ENCODE measurements at regions not wholly inside any gene's neighbourhood (a gene's known extent, or its start where the extent isn't known, plus 50 kb on each side); places are given as distances from the start of the nearest gene placed in this dataset.

DNA sequence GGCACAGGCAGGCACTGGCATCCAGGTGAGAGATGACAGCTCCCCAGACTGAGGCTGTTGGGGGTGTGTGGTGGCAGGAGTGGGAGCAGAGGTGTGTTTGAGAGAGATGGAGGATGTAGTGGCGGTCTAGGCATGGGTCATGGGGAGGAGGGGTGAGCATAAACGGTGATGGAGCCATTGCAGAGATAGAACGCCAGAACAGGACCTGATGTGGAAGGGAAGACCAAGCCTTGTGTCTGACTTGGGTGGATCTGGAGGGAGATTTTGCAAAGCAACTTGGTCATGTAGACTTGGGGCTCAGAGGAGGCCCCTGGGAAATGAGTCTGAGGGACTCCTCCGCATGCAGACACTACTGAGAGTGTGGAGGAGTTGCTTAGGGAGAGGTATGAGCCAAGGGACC, 50.0 kb upstream of the CLDN5 start:
- no peak for DNase-seq (ENCODE audit: low read depth in 2 of 2)

DNA sequence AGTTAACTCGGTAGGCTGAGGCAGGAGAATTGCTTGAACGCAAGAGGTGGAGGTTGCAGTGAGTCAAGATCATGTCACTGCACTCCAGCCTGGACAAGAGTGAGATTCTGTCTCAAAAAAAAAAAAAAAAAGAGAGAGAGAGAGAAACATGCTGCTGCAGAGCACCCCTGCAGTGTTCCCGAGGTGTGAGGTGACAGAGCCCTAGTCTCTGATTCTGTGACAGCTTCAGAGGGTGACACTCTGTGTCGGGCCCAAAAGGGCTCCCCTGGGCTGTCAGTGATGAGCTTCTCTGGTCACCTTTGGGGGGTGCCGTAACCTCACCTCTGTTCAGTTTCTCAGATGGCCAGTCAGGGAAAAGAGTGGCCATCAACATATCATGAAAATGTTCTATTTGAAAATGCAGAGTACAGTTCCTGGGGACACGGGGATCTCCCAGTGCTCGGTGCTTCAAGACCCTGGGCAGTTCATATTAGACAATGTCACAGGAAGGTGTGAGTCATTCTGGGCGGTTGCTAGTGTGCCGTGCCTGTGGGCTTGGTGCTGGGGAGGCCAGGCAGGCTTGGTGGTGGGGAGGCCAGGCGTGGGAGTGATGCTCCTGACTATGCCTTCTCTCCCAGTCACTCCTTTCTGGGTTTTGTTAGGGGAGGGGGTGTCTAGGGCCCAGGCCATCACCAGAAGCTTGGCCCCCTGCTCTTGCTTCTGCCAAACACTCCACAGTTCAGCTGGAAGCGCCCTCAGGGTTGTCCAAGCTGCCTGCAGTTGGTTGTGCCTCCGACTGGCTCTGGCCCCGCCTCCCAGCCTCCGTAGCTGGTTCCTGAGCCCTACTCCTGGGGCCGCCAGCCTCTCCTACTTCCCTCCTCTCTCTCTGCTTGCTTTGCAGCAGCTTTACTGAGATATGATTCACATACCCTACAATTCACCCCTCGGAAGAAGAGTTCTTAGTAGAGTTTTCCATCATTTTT, 52.5 kb upstream of the CLDN5 start:
- DNase-seq (ENCODE audit: low read depth in 2 of 2): peak; percentile 36 to 55

DNA sequence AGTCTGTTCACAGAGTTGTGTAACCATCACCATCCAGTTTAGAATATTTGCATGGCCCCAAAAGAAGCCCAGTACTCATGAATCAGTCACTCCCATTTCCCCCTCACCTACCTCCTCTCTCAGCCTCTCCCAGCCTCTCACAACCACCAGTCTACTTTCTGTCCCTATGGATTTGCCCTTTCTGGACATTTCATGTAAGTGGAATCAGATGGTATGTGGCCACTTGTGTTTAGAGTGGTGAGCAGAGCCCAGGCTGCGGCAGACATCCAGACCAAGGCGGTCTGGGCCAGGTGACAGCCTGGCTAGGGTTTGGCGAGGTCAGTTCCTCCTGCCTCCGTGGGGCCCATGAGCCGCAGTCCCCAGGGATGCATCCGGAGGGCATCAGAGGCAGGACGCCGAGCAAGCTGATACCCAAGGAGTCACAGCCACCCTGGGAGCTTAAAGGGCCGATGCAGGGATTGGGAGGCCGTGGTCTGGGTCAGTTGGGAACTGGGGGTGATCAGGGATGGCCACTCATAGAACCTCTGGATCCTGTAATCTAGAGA, 53.3 kb upstream of the CLDN5 start:
- no peak for DNase-seq (ENCODE audit: low read depth in 2 of 2)

DNA sequence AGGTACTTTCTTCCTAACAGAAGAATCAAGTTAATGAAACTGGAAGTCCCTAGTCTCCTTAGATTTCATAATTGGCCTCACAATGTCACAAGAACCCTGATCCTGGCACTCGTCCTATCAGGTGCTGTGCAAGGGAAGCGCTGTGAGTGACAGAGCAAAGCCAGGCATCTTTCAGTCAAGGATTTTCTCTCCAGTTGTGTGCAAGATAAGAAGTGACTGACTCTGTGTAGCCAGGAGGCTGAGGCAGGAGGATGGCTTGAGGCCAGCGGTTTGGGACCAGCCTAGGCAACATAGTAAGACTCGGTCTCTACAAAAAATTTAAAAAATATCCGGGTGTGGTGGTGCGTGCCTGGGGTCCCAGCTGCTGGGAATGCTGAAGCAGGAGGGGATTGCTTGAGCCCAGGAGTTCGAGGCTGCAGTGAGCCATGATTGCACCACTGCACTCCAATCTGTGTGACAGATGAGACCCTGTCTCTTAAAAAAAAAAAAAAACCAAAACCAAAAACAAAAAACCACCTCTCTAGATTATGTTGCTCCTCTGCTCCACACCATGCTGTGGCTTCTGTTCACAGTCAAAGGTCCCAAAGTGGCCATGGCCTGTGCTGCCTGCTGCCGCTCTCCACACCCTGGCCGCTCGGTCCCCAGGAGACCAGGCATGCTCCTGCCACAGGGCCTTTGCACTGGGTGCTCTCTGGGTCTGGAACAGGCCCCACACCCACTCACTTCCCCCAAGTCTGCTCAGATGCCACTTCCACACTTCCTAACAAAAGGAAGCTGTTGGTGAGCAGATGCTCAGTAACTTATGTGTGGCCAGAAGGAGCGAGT, 54.2 kb upstream of the CLDN5 start:
- no peak for DNase-seq (ENCODE audit: low read depth in 2 of 2)

DNA sequence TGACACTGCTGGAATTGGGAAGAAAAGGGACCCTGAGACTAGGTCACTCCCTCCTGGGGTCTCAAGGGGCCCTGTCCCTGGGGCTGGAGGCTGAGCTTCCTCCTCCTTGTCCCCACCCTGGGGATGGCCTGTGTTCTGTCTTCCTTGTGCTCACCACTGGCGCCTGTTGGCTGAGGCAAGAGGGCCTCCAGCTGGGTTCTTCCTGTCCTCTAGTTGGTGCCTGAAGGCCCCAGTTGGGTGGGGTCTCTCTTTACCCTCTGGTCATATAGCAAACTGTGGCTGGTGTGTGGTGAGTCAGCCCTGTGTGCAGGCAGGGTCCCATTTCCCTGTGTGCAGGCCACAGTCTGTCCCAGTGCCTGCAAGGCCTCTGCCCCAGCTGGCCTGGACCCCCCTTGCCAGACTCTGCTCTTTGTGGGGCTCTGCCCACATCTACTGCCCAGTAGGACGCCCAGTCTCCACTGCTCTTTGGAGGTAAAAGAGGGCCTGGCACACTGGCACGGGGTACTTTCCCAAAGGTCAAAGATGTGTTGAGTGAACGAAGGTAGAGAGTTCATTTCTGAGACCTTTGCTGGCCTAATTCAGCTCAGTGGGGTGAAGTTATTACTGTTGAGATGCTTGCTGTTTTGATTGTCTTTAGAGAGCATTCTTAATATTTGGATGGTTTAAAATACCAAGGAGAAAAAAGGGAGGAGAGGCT, 55.1 kb upstream of the CLDN5 start:
- DNase-seq (ENCODE audit: low read depth in 2 of 2): no peak

DNA sequence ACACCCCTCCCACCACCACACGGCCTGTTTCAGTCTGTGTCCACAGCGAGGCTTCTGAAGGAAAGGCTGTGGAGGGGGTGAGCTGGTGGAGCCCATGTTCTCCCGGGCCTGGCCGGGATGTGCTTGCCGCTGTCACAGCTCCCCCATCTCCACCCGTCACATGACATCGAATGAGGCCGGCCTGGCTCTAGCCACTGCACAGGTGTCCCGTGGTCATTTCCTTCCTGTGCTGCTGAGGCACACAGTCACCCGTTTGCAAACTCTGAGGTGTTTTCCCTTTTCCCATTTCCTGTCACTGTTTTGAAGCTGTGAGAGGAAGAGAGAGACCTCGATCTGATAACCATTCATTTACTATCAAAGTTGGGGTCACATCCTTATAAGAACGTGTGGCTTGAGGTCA, 55.7 kb upstream of the CLDN5 start:
- DNase-seq (ENCODE audit: low read depth in 2 of 2): no peak

DNA sequence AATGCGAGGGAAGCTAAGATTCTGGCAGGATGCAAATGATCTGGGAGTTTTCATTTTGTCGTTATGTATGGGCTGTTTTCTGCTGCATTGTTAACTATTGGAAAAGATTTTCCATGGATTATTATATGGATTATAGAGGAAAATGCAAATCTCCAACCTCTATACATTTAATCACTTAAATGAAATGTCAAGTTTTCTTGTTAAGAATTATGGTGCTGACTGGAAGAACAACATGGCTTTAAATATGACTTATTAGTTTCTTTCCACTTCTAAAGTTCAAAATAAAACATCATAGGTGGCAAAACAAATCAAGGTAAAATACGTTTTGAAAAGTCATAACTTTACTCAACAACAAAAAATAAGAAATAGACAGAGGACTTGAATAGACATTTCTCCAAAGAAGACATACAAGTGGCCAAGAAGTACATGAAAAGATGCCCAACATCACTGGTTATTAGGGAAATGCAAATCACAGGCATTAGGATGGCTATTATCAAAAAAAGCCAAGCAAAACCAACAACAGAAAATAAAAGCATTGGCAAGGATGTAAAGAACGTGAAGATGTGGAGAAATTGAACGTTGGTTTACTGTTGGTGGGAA, 56.2 kb upstream of the CLDN5 start:
- DNase-seq (ENCODE audit: low read depth in 2 of 2): no peak

DNA sequence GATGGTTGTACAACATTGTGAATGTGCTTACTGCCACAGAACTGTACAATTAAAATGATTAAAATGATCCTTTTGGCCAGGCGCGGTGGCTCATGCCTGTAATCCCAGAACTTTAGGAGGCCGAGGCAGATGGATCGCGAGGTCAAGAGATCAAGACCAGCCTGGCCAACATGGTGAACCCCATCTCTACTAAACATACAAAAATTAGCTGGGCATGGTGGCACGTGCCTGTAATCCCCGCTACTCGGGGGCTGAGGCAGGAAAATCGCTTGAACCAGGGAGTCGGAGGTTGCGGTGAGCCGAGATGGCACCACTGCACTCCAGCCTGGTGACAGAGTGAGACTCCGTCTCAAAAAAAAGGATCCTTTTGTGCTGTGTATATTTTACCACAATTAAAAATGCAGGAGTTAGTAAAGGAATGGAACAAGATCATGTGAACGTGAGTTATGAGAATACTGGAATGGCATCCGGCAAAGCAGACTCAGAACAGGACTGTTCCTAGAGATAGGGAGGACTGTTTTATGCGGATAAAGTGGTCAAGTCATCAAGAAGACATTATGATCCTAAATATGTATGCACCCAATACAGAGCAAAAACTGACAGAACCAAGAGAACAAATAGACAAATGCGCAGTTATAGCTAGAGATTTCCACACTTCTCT, 58.0 kb upstream of the CLDN5 start:
- DNase-seq (ENCODE audit: low read depth in 2 of 2): no peak

DNA sequence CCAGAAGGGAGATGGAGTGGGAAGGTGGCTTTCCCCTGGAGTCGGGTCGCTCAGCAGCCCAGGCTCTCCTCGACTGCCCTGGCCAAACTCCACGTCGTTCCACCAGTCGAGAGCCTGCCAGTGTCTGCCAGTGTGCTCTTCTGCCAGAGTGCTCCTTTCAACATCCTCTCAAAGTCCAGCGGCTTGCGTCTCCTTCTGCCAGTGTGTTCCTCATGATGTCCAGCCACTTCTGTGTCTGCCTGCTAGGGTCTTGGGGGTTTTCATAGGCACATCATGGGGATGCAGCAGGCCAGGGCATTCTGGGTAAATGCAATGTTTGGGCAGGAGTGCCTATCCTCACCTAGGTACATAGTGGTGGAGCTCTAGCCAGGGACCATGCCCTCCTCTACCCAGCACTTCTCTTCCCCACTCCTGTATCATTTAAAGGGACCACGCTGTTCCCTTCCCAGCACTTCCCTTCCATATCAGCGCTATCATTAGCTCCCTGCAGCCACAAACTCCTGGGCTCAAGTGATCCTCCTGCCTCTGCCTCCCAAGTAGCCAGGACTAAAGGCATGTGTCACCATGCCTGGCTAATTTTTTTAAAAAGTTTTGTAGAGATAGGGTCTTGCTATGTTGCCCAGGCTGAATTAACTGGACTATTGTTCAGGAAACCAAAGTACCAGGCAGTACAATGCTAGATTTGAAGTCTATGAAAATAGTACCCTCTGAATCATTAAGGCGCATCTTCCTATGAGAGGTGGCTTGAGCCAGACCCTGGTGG, 62.9 kb upstream of the CLDN5 start:
- no peak for DNase-seq (ENCODE audit: low read depth in 2 of 2)

DNA sequence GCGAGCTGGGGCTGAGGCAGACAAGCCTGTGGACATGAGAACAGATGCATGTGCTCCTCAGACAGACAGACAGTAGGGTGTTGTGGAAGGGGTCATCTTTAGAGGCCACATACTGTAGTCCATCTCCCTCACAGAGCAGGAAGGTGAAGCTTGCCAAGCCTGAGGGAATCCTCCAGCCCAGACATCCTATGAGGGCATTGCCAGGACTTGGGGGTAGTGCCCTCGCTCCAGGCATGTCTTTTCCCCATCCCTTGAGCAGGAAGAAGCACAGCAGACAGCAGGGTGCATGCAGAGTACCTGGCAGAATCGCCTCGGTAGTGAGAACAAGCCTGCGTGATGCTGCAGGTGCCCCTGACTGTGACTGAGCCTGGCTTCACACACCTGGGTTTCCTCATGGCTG, 66.5 kb upstream of the CLDN5 start:
- no peak for DNase-seq (ENCODE audit: low read depth in 2 of 2)

DNA sequence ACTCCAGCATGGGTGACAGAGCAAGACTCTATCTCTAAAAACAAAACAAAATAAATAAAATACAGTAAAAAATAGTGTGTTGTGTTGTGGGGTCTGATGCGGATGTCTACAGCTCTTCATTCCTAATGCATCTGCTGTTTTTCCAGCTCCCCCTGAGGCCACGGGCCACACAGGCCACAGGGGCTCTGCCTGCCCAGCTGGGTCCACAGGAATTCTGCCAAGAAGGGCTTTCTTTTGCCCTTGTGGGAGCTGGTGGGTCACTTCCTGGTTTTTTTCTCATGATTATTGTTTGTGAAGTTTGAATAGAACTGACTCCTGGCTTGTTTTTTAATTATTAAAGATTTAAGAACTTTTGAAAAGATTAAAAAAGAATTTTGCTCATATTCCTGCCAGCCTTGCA, 67.4 kb upstream of the CLDN5 start:
- no peak for DNase-seq (ENCODE audit: low read depth in 2 of 2)

DNA sequence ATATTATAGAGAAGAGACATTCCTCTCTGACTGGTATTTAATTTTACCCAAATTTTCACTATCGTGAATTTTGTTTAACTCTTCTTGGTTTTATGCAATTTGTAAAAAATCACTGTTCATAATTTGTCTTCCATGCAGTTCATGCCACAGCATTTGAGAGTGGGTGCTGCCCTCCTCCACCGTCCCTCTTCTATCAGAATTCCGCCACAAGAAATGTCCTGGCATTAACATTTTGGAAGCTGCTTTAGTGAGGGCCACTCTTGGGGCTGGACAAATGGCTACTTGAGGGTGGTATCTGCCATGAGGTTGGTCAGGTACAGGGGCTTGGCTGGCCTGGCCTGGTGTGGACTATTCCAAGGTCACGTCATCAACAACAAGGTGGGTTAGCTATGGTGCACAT, 68.3 kb upstream of the CLDN5 start:
- no peak for DNase-seq (ENCODE audit: low read depth in 2 of 2)

DNA sequence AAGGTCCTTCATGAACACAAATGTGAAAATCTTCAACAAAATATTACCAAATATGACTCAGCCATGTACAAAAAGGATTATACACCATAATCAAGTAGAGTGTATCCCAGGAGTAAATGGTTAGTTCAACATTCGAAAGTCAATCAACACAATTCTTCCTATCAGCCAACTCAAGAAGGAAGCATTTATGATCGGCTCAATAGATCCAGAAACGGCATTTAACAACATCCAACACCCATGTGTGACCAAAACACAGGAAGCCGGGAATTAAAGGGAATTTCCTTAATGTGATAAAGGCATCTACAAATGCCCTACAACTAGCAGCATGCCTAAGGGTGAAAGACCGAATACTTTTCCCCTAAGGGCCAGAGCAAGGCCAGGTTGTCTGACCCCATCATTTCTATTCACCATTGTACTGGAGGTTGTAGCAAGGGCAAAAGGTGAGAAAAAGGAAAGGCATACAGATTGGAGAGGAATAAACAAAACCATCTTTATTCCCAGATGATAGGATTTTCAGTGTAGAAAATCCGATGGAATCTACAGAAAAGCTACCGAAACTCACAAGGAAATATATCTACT, 69.9 kb upstream of the CLDN5 start:
- DNase-seq (ENCODE audit: low read depth in 2 of 2): no peak

DNA sequence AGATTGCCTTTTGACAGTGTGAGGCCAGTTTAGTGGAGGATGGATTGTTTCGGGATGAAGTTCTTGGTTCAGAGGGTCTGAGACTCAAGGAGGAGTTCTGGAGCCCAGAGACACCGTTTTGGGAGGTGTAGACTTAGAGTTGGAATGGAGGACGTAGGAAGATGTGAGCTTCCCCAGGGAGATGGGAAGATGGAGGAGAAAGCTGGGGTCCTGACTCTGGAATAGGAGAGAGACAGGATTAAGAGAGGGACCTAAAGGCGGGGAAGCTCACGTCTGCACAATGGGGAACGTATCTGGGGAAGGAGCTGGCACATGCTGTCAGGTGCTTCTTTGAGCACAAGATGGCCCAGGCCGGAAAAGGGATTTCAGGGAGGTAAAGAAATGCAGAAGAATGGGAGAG, 71.3 kb upstream of the CLDN5 start:
- no peak for DNase-seq (ENCODE audit: low read depth in 2 of 2)

DNA sequence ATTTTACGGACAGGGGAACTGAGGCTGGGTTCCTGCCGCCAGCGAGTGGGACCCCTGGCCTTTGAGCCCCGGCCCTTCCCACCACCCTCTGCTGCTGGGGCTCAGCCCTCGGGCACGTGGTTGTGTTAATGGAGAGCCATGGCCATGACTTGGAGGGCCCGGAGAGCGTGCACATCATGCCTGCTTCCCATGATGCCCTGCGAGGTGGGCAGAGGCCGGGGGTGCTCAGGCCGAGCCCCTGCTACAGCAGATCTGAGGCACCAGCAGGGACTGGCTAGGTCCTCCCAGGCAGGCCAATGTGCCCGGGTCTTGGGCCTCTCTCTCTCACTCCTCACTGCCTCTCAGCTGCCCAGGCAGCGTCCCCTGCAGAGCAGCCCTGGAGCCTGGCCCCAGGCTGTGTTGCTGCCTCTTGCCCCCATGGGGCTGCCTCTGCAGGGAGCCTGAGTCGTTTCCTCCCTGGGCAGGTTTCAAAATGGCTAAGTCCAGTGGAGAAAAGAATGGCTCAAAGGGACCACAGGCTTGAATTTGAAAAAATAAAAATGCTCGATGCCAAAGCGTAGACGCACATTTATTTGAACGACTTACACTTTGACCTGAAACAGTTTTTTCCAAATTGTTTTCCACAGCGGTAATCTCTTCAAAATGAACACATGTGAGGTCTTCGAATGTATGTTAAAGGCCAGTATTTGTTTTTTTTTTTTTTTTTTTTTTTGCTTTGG, 72.6 kb upstream of the CLDN5 start:
- DNase-seq (ENCODE audit: low read depth in 2 of 2): no peak

DNA sequence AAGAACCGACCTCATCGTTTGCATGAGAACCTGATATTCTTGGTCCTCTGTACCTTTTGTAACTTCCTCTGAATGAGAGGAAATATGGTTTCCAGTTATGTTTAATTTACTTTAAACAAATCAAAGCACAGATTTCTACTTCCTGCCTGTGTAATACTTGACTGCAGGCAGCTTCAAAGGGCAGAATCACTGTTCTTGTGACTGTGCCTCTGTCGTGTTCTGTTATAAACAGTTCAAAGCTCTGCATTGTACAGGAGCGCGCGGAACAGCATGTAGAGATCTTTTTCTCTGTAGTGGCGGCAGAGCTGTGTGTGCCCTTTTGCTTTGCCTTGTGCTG, 73.2 kb upstream of the CLDN5 start:
- DNase-seq (ENCODE audit: low read depth in 2 of 2): no peak

DNA sequence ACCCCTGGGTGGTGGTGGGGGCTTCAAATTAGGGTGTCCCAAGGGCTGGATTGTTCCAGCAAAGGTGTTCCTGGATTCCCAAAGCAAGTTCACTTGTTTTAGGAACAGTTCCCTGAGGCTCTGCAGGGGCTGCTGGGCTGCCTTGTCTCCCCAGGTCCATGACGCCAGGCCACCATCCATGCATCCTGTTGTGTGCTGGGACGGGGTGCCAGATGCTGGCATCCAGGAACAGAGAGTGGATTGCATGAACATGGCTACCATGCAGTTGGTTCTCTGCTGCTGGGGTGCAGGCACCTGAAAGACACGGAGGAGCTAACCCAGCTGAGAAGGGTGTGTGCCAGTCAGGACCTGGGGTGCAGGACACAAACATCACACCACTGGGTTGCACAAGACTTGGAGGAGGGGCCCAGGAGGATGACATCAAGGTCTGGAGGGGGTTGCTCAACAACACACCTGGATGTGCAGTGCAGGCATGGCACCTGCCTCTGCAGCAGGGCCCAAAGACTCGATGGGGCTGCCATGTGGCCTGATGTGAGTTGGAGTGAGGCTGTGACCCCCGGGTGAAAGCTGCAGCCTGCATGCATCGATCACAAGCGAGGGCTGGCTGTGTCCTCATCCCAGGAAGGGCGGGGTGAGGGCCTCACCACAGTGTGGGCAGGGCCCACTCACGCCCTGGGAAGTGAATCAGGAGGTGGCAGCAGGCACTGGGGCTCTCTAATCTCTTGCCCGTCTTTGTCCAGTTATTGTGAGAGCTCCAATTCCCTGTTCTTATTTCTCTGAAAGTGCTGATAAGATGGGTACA, 74.0 kb upstream of the CLDN5 start:
- DNase-seq (ENCODE audit: low read depth in 2 of 2): no peak

DNA sequence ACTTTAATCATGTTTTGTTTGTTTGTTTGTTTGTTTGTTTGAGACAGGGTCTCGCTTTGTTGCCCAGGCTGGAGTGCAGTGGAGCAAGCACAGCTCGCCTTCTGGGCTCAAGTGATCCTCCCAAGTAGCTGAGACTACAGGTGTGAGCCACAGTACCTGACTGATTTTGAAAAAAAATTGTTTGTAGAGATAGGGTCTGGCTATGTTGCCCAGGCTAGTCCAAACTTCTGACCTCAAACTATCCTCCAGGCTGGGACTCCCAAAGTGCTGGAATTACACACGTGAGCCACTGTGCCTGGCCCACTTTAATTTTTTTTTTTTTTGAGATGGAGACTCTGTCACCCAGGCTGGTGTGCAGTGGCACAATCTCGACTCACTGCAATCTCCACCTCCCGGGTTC, 74.8 kb upstream of the CLDN5 start:
- no peak for DNase-seq (ENCODE audit: low read depth in 2 of 2)
